GM19468 (cell line): ENCODE measurements at regions not wholly inside any gene's neighbourhood (a gene's known extent, or its start where the extent isn't known, plus 50 kb on each side); places are given as distances from the start of the nearest gene placed in this dataset.

Experiments used
- ATAC-seq: cut with Tn5 transposase; IDR thresholded peaks from one replicate; pipeline ENCODE4 v1.9.1; 2021; ENCODE audit warnings: mild to moderate bottlenecking, moderate library complexity, moderate number of reproducible peaks; ENCODE audit not compliant: unreplicated experiment; ENCODE audit errors: extremely low read depth

GRCh38 chr2:122955776-122956175 lies 1069.3 kb upstream of the CNTNAP5 start:
- no peak for ATAC-seq

- no peak for ATAC-seq
Measured at GRCh38 chr2:122960759-122961641, 1064.1 kb upstream of the CNTNAP5 start.

GRCh38 chr2:122966461-122966860 lies 1058.6 kb upstream of the CNTNAP5 start:
- no peak for ATAC-seq

- no peak for ATAC-seq
Measured at GRCh38 chr2:122977580-122977979, 1047.5 kb upstream of the CNTNAP5 start.

- no peak for ATAC-seq
Measured at GRCh38 chr2:122980671-122981070, 1044.4 kb upstream of the CNTNAP5 start.

GRCh38 chr2:122982936-122983335 lies 1042.2 kb upstream of the CNTNAP5 start:
- no peak for ATAC-seq

- no peak for ATAC-seq
Measured at GRCh38 chr2:122988395-122989221, 1036.5 kb upstream of the CNTNAP5 start.

GRCh38 chr2:122993592-122993991 lies 1031.5 kb upstream of the CNTNAP5 start:
- ATAC-seq: no peak

GRCh38 chr2:122999258-122999657 lies 1025.8 kb upstream of the CNTNAP5 start:
- no peak for ATAC-seq

- ATAC-seq: no peak
Measured at GRCh38 chr2:122999821-123000220, 1025.3 kb upstream of the CNTNAP5 start.

GRCh38 chr2:123002660-123003248 lies 1022.3 kb upstream of the CNTNAP5 start:
- no peak for ATAC-seq

GRCh38 chr2:123015186-123015585 lies 1009.9 kb upstream of the CNTNAP5 start:
- no peak for ATAC-seq

GRCh38 chr2:123035541-123035940 lies 989.5 kb upstream of the CNTNAP5 start:
- no peak for ATAC-seq

GRCh38 chr2:123036300-123036699 lies 988.8 kb upstream of the CNTNAP5 start:
- ATAC-seq: no peak

- ATAC-seq: no peak
Measured at GRCh38 chr2:123040506-123040905, 984.6 kb upstream of the CNTNAP5 start.

GRCh38 chr2:123043458-123043857 lies 981.6 kb upstream of the CNTNAP5 start:
- ATAC-seq: no peak

- no peak for ATAC-seq
Measured at GRCh38 chr2:123045713-123046112, 979.4 kb upstream of the CNTNAP5 start.

GRCh38 chr2:123047186-123047585 lies 977.9 kb upstream of the CNTNAP5 start:
- no peak for ATAC-seq

GRCh38 chr2:123051136-123051535 lies 974.0 kb upstream of the CNTNAP5 start:
- ATAC-seq: no peak

GRCh38 chr2:123061534-123061933 lies 963.6 kb upstream of the CNTNAP5 start:
- no peak for ATAC-seq

GRCh38 chr2:123073371-123073770 lies 951.7 kb upstream of the CNTNAP5 start:
- no peak for ATAC-seq
